GM19395 (cell line): ENCODE measurements at regions not wholly inside any gene's neighbourhood (a gene's known extent, or its start where the extent isn't known, plus 50 kb on each side); places are given as distances from the start of the nearest gene placed in this dataset.

Source experiments
- ATAC-seq: cut with Tn5 transposase; IDR thresholded peaks from one replicate; pipeline ENCODE4 v1.9.1; 2021; ENCODE audit warnings: mild to moderate bottlenecking, moderate library complexity; ENCODE audit not compliant: unreplicated experiment

DNA sequence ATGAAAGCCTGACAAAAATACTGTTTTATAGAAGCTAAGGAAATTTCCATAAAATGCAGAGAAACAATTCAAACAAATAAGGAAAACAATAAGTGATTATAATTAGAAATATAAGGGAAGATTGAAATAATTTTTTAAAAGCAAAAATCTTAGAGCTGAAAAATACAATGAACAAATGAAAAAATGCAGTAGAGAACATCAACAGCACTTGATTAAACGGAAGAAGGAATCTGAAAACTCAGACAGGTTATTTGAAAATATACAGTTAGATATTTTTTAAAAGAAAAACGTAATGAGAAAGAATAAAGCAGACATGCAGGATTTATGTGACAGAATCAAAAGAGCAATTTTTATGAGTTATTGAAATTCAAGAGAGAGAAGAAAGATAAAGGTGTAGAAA, 279.1 kb upstream of the MAGI2 start:
- ATAC-seq, result no peak

DNA sequence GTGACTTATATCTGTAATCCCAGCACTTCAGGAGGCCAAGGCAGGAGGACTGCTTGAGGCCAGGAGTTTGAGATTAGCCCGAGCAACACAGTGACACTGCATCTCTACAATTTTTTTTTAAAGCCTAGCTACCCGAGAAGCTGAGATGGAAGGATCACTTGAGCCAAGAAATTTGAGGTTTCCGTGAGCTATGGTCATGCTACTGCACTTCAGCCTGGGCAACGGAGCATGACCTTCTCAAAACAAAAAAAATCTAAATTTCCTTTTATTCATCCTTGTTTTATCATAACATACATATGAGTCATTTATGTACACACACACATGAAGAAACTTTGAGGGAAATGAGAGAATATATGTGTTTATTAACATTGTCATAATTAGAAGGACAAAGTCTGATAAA, 277.5 kb upstream of the MAGI2 start:
- no peak for ATAC-seq

- ATAC-seq, result no peak
Measured at GRCh38 chr7:79723833-79724618, 270.6 kb upstream of the MAGI2 start.

DNA sequence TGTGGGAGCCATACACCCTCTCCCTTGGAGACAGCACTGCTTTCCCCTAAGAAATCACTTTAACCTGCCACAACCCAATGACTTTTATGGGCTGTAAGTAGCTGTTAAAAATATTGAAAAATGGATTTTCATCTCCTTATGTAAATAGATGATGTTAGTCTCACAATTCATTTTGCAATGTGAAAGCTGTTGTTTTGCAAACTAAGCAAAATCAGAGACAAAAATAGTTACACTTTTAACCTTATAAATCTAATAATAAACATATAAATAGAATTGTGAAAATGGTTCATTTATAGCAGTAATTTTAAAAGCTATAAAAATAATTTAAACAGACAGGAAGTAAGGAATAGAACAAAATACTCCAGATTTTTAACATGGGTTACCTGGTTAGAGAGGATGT, 268.8 kb upstream of the MAGI2 start:
- no peak for ATAC-seq

GRCh38 chr7:79719216-79719615, 265.7 kb upstream of the MAGI2 start:
- ATAC-seq, result no peak

DNA sequence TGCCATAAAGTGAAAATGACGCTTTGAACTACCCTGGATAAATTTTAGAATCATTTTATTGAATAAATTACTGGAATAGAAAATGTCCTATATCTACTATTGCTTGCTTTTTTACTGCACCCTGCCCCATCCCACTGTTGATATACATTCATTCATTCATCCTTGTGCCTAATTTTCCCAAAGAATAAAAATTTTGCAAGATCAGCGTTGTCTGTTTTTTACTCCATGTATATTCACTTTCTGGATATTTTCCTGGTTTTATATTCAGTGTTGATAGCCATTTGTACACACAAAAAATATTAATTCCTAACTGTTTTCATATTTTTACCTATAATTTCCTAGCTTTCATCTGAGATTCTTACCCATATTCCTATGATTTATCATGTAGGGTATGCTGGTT, 262.9 kb upstream of the MAGI2 start:
- ATAC-seq, result no peak

DNA sequence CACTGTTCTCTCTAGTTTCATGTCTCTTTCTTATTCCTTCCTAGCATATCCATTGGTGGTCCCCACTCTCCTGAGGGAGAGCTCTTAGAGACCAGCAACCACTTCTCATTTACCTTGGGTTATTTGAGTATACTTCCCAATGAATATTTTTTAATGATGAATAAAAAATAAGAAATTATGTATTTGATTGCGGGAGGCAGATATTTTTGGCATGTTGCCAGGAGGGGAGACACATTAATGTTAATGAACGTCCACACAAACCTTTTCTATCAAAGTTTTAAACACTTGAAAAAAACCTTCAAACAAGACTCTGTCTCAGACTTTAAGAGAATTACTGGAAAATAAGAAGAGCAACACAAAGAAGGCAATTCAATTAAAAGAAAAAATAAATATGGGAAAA, 260.6 kb upstream of the MAGI2 start:
- no peak for ATAC-seq

DNA sequence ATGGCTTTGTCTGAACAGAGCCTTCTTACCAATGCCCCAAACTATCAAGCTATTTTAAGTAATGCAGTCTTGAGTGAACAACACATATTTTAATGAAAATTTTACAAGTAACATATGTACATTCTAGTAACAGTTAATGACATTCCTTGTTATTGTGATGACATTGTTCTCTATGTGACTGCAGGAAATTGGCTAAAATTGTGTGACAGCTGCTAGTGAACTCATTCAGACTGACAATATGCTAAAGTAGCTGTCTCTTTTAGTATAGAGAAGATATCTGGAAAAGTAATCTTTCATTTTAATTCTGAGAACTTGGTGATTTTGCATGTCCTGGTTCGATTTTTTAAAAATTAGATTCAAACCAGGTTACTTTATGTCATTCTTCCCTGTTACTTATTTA, 259.8 kb upstream of the MAGI2 start:
- no peak for ATAC-seq

DNA sequence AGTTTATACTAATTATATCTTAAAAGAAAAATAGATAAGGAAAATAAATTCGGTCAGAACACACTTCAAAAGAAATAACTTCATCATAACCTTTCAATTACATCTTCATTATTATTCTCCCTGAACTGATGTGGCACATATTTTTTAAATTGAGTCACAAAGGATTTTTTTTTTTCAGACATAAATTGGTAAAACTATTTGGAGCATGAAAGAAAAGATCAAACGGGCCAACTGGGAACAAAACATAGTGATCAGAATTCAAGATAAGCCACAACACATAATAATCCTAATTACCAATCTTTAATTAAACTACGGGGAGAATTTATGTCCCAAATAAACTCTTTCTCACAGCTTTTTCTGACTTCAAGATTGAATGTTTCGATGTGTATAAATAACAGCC, 258.2 kb upstream of the MAGI2 start:
- ATAC-seq, result no peak

DNA sequence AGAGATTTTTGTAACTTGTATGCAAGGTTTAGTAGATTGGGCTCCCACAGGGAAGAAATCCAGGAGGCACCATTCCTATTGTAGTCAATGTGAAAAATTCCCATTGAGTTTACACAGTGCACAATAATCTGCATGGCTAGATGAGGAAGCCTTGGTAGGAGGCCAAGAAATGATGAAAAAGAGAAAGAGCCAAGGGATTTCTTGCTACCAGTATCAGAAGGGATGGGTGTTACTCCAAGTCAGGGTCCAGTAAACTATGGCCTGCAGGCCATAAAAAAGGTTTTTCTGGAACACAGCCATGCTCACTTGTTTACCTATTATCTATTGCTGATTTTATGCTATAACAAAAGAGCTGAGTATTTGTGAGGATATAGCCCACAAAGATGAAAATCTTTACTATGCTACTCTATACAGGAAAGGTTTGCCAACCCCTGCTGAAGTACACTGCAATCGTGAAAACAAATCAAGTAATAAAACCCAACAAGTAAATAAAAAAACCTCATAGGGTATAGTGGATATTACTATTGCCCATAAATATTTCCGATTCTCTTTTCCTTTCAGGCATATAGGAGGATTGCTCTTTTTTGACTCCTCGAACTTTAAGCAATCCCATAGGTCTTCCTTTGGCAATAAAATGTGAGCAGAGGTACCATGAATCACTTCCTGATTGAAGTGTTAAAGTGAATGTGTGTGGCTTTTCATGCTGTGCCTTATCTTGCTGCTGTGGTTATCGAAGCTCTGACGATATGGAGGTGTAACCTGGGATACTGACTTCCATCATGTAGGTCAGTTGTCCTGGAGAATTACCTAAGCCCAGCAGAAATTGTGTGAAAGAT, 256.3 kb upstream of the MAGI2 start:
- no peak for ATAC-seq

DNA sequence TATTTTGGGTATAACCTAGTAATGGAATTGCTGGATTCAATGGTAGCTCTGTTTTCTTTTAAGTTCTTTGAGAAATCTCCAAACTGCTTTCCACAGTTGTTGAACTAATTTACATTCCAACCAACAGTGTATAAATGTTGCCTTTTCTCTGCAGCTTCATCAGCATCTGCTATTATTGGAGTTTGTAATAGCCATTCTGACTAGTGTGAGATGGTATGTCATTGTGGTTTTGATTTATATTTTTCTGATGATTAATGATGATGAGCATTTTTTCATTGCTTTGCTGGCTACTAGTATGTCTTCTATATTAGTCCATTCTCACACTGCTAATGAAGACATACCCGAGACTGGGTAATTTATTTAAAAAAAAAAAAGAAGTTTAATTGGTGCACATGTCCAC, 248.6 kb upstream of the MAGI2 start:
- no peak for ATAC-seq

GRCh38 chr7:79692015-79692414, 238.5 kb upstream of the MAGI2 start:
- ATAC-seq, result no peak

GRCh38 chr7:79691074-79691473, 237.6 kb upstream of the MAGI2 start:
- ATAC-seq, result no peak

- no peak for ATAC-seq
Measured at GRCh38 chr7:79684384-79684783, 230.9 kb upstream of the MAGI2 start.

GRCh38 chr7:79683916-79684315, 230.4 kb upstream of the MAGI2 start:
- ATAC-seq, result no peak

DNA sequence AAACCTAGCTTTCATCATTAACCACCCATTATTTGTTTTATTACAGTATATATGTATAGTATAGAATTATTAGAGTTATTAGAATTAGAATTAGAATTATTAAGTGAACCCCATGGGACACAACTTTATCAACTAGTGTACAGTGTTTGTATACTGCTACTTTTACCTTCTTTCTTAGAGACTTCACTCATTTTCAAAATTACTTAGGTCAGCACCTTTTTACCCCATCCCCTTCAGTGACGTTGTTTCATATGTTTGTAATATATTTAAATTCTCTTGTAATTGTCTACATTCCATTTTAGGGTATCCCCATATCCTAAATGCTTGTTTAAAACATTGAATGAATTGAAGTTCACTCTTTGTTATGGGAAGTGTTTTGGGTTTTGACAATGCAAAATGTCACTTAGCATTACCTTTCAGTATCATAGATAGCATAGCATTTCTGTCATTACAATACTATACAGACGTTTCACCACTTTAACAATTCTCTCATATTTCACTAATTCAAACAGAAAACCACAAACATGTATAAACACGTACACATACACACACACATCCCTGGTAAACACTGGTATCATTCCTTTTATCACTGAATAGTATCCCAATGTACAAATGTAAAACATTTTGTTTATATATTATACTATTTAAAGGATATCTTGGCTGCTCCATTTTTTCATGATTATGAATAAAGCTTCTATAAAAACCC, 229.9 kb upstream of the MAGI2 start:
- ATAC-seq, result no peak

- ATAC-seq, result no peak
Measured at GRCh38 chr7:79681454-79681853, 228.0 kb upstream of the MAGI2 start.

GRCh38 chr7:79673969-79674368, 220.5 kb upstream of the MAGI2 start:
- no peak for ATAC-seq

GRCh38 chr7:79673421-79673820, 220.0 kb upstream of the MAGI2 start:
- ATAC-seq, result no peak

GRCh38 chr7:79668292-79668691, 214.8 kb upstream of the MAGI2 start:
- ATAC-seq, result no peak

DNA sequence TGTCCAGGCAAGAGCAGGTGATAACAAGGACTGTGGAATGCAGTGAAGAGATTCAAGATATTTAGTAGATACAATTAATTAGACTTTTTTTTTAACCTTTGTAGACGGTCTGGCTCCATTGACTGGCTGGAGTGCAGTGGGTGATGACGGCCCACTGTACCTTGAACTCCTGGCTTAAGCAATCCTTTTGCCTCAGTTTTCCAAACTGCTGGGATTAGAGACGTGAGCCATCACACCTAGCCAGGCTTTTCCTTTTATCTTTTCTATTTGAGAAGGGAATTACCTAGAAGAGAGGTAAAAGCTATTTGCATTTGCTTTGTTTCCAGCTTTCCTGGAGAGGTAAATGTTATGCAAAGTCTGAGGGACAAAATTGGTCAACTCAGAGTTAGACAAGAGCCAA, 213.0 kb upstream of the MAGI2 start:
- no peak for ATAC-seq
